A673 (cell line): ENCODE measurements at regions not wholly inside any gene's neighbourhood (a gene's known extent, or its start where the extent isn't known, plus 50 kb on each side); places are given as distances from the start of the nearest gene placed in this dataset.

ENCODE experiments used
- BruUV-seq: library from RNA; stranded (reverse); fragments of 400-500 nt; replicated peaks from 2 replicates; lab custom pipeline; 2021; lab: Mats Ljungman, UMichigan
- CTCF ChIA-PET: fragments of 300-600 bp; sonication (Branson Sonifier 250); formaldehyde crosslinking; loops from one replicate; lab custom pipeline; 2022; ENCODE audit warnings: antibody characterized with exemption; lab: Charles Lee
- POLR2A ChIA-PET: fragments of 300-600 bp; sonication (Branson Sonifier 250); formaldehyde crosslinking; loops from one replicate; lab custom pipeline; 2022; ENCODE audit warnings: antibody characterized with exemption; ENCODE audit not compliant: low non-redundant PET; lab: Charles Lee
- DNase-seq: peaks from one replicate; pipeline ENCODE4 v3.0.0-alpha.2; 2015; ENCODE audit warnings: low spot score
- H3K27ac ChIP-seq: fragments of 200-600 bp; sonication (generic); 2 replicates; pipeline ENCODE4 v1.5.1; 2016; ENCODE audit warnings: mixed run types, low read depth, mild to moderate bottlenecking, mixed read lengths, antibody characterized with exemption, low read length; ENCODE audit not compliant: poor library complexity, severe bottlenecking
- H3K27me3 ChIP-seq: fragments of 200-600 bp; sonication (generic); replicated peaks from 2 replicates; pipeline ENCODE4 v1.6.1; 2017; ENCODE audit warnings: mixed run types, low read depth, mild to moderate bottlenecking, mixed read lengths, antibody characterized with exemption, low read length; ENCODE audit not compliant: insufficient read depth, poor library complexity
- H3K36me3 ChIP-seq: fragments of 200-600 bp; sonication (generic); 2 replicates; pipeline ENCODE4 v1.6.1; 2016; ENCODE audit warnings: mixed run types, mild to moderate bottlenecking, mixed read lengths, antibody characterized with exemption, low read length; ENCODE audit not compliant: insufficient read depth, poor library complexity, severe bottlenecking
- H3K4me1 ChIP-seq: fragments of 200-600 bp; sonication (generic); 2 replicates; pipeline ENCODE4 v1.6.1; 2017; ENCODE audit warnings: mixed run types, mild to moderate bottlenecking, mixed read lengths, antibody characterized with exemption, low read length; ENCODE audit not compliant: insufficient read depth, poor library complexity, severe bottlenecking
- H3K4me3 ChIP-seq: fragments of 200-600 bp; sonication (generic); 2 replicates; pipeline ENCODE4 v1.5.1; 2016; ENCODE audit warnings: low read depth, mixed run types, mild to moderate bottlenecking, mixed read lengths, low read length; ENCODE audit not compliant: poor library complexity, severe bottlenecking
- H3K9me3 ChIP-seq: fragments of 200-600 bp; sonication (generic); 2 replicates; pipeline ENCODE4 v1.6.1; 2016; ENCODE audit warnings: mixed run types, low read depth, mild to moderate bottlenecking, mixed read lengths, antibody characterized with exemption, low read length; ENCODE audit not compliant: poor library complexity, severe bottlenecking
- CTCF ChIP-seq: fragments of 300-800, 200-600 bp; sonication (generic); conservative IDR thresholded peaks from 2 replicates; pipeline ENCODE4 v1.5.1; 2017; ENCODE audit warnings: low read depth, mild to moderate bottlenecking, antibody characterized with exemption, low read length, moderate library complexity, mixed read lengths
- EZH2 ChIP-seq: fragments of 200-600 bp; sonication (generic); IDR thresholded peaks from 2 replicates; pipeline ENCODE4 v1.6.1; 2017; ENCODE audit warnings: borderline replicate concordance, low read depth, mild to moderate bottlenecking, mixed read lengths, antibody characterized with exemption, low read length; ENCODE audit not compliant: poor library complexity, severe bottlenecking
- intact Hi-C: fragments of 100-400 bp; cut with micrococcal nuclease; formaldehyde crosslinking; loops from one replicate; pipeline ENCODE4 v1.10.0; 2022; ENCODE audit not compliant: unreplicated experiment

GRCh38 chr22:49243335-49243734 is 584.3 kb downstream of the BRD1 start:
- intact Hi-C loops, result no loop called here
- H3K27me3 ChIP-seq, result no peaks in the 10 kb centered on the region
- no TSS peak for BruUV-seq
- H3K27ac ChIP-seq, result no peak overlapping the region
- TF ChIP-seq EZH2 (no peak), CTCF (no peak)
- DNase-seq, result no peak
- H3K4me1 ChIP-seq, result no peaks in the 10 kb centered on the region
- no peaks in the 10 kb centered on the region for H3K9me3 ChIP-seq
- ChIA-PET CTCF (no interaction called here), POLR2A (no interaction called here)
- H3K4me3 ChIP-seq, result no peak overlapping the region
- H3K36me3 ChIP-seq, result no peaks in the 10 kb centered on the region

- intact Hi-C loops, result no loop called here
- TF ChIP-seq CTCF (no peak), EZH2 (no peak)
- Histone ChIP-seq H3K27me3 (no peaks in the 10 kb centered on the region), H3K27ac (no peak overlapping the region), H3K4me3 (no peak overlapping the region), H3K36me3 (no peaks in the 10 kb centered on the region), H3K4me1 (no peaks in the 10 kb centered on the region), H3K9me3 (no peaks in the 10 kb centered on the region)
- DNase-seq, result no peak
- BruUV-seq, result no TSS peak
- CTCF ChIA-PET, result no interaction called here
- POLR2A ChIA-PET, result no interaction called here
Observed at GRCh38 chr22:49242480-49242879, 585.2 kb downstream of the BRD1 start.

- H3K4me1 ChIP-seq, result no peaks in the 10 kb centered on the region
- H3K27ac ChIP-seq, result no peak overlapping the region
- TF ChIP-seq CTCF (no peak), EZH2 (no peak)
- ChIA-PET POLR2A (no interaction called here), CTCF (no interaction called here)
- no peaks in the 10 kb centered on the region for H3K36me3 ChIP-seq
- intact Hi-C loops, result no loop called here
- DNase-seq, result no peak
- no peaks in the 10 kb centered on the region for H3K9me3 ChIP-seq
- H3K4me3 ChIP-seq, result no peak overlapping the region
- no TSS peak for BruUV-seq
- H3K27me3 ChIP-seq, result no peaks in the 10 kb centered on the region
Observed at GRCh38 chr22:49241174-49241851, 586.4 kb downstream of the BRD1 start.
